NOMO-1 (cell line): ENCODE measurements at regions not wholly inside any gene's neighbourhood (a gene's known extent, or its start where the extent isn't known, plus 50 kb on each side); places are given as distances from the start of the nearest gene placed in this dataset.
"Not testable (repeated sequence)": the region's sequence is repeated elsewhere in the genome, so short reads cannot be mapped to it uniquely, and the experiment has no call there.

Source experiments
- DNase-seq, 2 experiments: peaks; one replicate each; lab custom pipeline; 2025; ENCODE audit not compliant: unreplicated experiment in 2 of 2; lab: John Stamatoyannopoulos, UW

GRCh38 chr6:140276133-140276532 is 901.7 kb upstream of the CITED2 start:
- no peak for DNase-seq

- DNase-seq, result no peak
These were observed 901.3 kb upstream of the CITED2 start for GRCh38 chr6:140275725-140276124.

GRCh38 chr6:140274548-140274947 is 900.1 kb upstream of the CITED2 start:
- DNase-seq, result no peak

- peak; percentile 24 to 72 for DNase-seq
These were observed 897.4 kb upstream of the CITED2 start for GRCh38 chr6:140271759-140272377.

- peak in 1 of 2 experiments; percentile 33 for DNase-seq
These were observed 895.2 kb upstream of the CITED2 start for GRCh38 chr6:140269591-140270165.

- no peak for DNase-seq
These were observed 890.0 kb upstream of the CITED2 start for GRCh38 chr6:140264431-140264830.

- DNase-seq, result not testable (repeated sequence)
These were observed 883.9 kb upstream of the CITED2 start for GRCh38 chr6:140258302-140258701.

- no peak for DNase-seq
These were observed 881.8 kb upstream of the CITED2 start for GRCh38 chr6:140256248-140256647.

GRCh38 chr6:140253096-140253495 is 878.6 kb upstream of the CITED2 start:
- DNase-seq, result no peak

- no peak for DNase-seq
These were observed 877.7 kb upstream of the CITED2 start for GRCh38 chr6:140252099-140252498.

- DNase-seq, result no peak
These were observed 871.0 kb upstream of the CITED2 start for GRCh38 chr6:140245296-140246040.

GRCh38 chr6:140237251-140237650 is 862.8 kb upstream of the CITED2 start:
- no peak for DNase-seq

GRCh38 chr6:140236732-140237131 is 862.3 kb upstream of the CITED2 start:
- DNase-seq, result no peak

GRCh38 chr6:140230282-140230681 is 855.8 kb upstream of the CITED2 start:
- no peak for DNase-seq

- no peak for DNase-seq
These were observed 854.0 kb upstream of the CITED2 start for GRCh38 chr6:140228491-140228890.

- DNase-seq, result no peak
These were observed 852.2 kb upstream of the CITED2 start for GRCh38 chr6:140226637-140227036.

- no peak for DNase-seq
These were observed 851.4 kb upstream of the CITED2 start for GRCh38 chr6:140225701-140226436.

- DNase-seq, result no peak
These were observed 842.8 kb upstream of the CITED2 start for GRCh38 chr6:140217283-140217682.

- no peak for DNase-seq
These were observed 835.3 kb upstream of the CITED2 start for GRCh38 chr6:140209775-140210174.

- DNase-seq, result no peak
These were observed 833.8 kb upstream of the CITED2 start for GRCh38 chr6:140208286-140208685.

- DNase-seq, result no peak
These were observed 831.5 kb upstream of the CITED2 start for GRCh38 chr6:140205795-140206593.
